SK-N-SH treated with all-trans-retinoic acid at 6 μM for 48 hours (cell line): ENCODE measurements at regions not wholly inside any gene's neighbourhood (a gene's known extent, or its start where the extent isn't known, plus 50 kb on each side); places are given as distances from the start of the nearest gene placed in this dataset.
"Not testable (repeated sequence)": the region's sequence is repeated elsewhere in the genome, so short reads cannot be mapped to it uniquely, and the experiment has no call there.

ENCODE experiments used
- ATAC-seq: fragments of 200-7000 bp; cut with Tn5 transposase; 3 replicates; pipeline ENCODE4 v1.9.1; 2020; ENCODE audit warnings: mild to moderate bottlenecking, moderate library complexity
- ARNTL ChIP-seq: fragments of 450-650 bp; formaldehyde crosslinking; IDR thresholded peaks from 2 replicates; pipeline ENCODE4 v1.5.0; 2020; ENCODE audit warnings: low read depth, mild to moderate bottlenecking, moderate library complexity, borderline replicate concordance
- BACH2 ChIP-seq: fragments of 250-450 bp; sonication (Bioruptor Pico); IDR thresholded peaks from 2 replicates; pipeline ENCODE4 v1.9.0; 2021; ENCODE audit warnings: mild to moderate bottlenecking, borderline replicate concordance
- GLIS3 ChIP-seq: fragments of 250-450 bp; sonication (Bioruptor Pico); IDR thresholded peaks from 2 replicates; pipeline ENCODE4 v1.5.0; 2020; ENCODE audit warnings: mild to moderate bottlenecking, moderate library complexity
- ISL1 ChIP-seq: fragments of 250-450 bp; sonication (Bioruptor Pico); IDR thresholded peaks from 2 replicates; pipeline ENCODE4 v2.1.2; 2022; ENCODE audit warnings: mild to moderate bottlenecking, moderate library complexity
- OSR1 ChIP-seq: fragments of 250-450 bp; sonication (Bioruptor Pico); IDR thresholded peaks from 2 replicates; pipeline ENCODE4 v1.8.0; 2022; ENCODE audit warnings: moderate library complexity, mild to moderate bottlenecking, inconsistent platforms
- PPARA ChIP-seq: fragments of 250-450 bp; sonication (Bioruptor Pico); IDR thresholded peaks from 2 replicates; pipeline ENCODE4 v1.5.0; 2020; ENCODE audit warnings: mild to moderate bottlenecking, borderline replicate concordance
- RARB ChIP-seq: fragments of 250-450 bp; sonication (Bioruptor Pico); IDR thresholded peaks from 2 replicates; pipeline ENCODE4 v1.8.0; 2021; ENCODE audit warnings: mild to moderate bottlenecking, moderate library complexity
- SNAI2 ChIP-seq: fragments of 250-450 bp; sonication (Bioruptor Pico); IDR thresholded peaks from 2 replicates; pipeline ENCODE4 v1.5.0; 2020; ENCODE audit warnings: mild to moderate bottlenecking, moderate library complexity
- TCF4 ChIP-seq: fragments of 250-450 bp; sonication (Bioruptor Pico); IDR thresholded peaks from 2 replicates; pipeline ENCODE4 v1.8.0; 2021; ENCODE audit warnings: mild to moderate bottlenecking, moderate library complexity, borderline replicate concordance
- TOX ChIP-seq: fragments of 250-450 bp; sonication (Bioruptor Pico); IDR thresholded peaks from 2 replicates; pipeline ENCODE4 v1.8.0; 2021; ENCODE audit warnings: mild to moderate bottlenecking, moderate library complexity, borderline replicate concordance
- ZC3H10 ChIP-seq: fragments of 250-450 bp; sonication (Bioruptor Pico); IDR thresholded peaks from 2 replicates; pipeline ENCODE4 v1.5.1; 2021; ENCODE audit warnings: mild to moderate bottlenecking, moderate library complexity
- ZFP3 ChIP-seq: fragments of 250-450 bp; sonication (Bioruptor Pico); IDR thresholded peaks from 2 replicates; pipeline ENCODE4 v1.5.0; 2020; ENCODE audit warnings: mild to moderate bottlenecking, moderate library complexity
- ZFP30 ChIP-seq: fragments of 450-650 bp; formaldehyde crosslinking; IDR thresholded peaks from 2 replicates; pipeline ENCODE4 v1.5.0; 2022; ENCODE audit warnings: mild to moderate bottlenecking, moderate library complexity
- ZNF565 ChIP-seq: fragments of 450-650 bp; formaldehyde crosslinking; conservative IDR thresholded peaks from 2 replicates; pipeline ENCODE4 v1.5.0; 2020; ENCODE audit warnings: low read depth, mild to moderate bottlenecking, moderate library complexity
- ZNF70 ChIP-seq: fragments of 450-650 bp; formaldehyde crosslinking; IDR thresholded peaks from 2 replicates; pipeline ENCODE4 v1.5.0; 2020; ENCODE audit warnings: mild to moderate bottlenecking, moderate library complexity
- TF ChIP-seq, protein P1 (sequence below): fragments of 250-450 bp; sonication (Bioruptor Pico); IDR thresholded peaks from 2 replicates; pipeline ENCODE4 v1.5.1; 2021; ENCODE audit warnings: mild to moderate bottlenecking, moderate library complexity
- TF ChIP-seq, protein P2 (sequence below): fragments of 250-450 bp; sonication (Bioruptor Pico); IDR thresholded peaks from 2 replicates; pipeline ENCODE4 v1.8.0; 2020; ENCODE audit warnings: mild to moderate bottlenecking, moderate library complexity, borderline replicate concordance
- TF ChIP-seq, protein P3 (sequence below): fragments of 250-450 bp; sonication (Bioruptor Pico); IDR thresholded peaks from 2 replicates; pipeline ENCODE4 v1.5.1; 2020; ENCODE audit warnings: low read depth, mild to moderate bottlenecking, moderate library complexity
- TF ChIP-seq, protein P4 (sequence below): fragments of 250-450 bp; sonication (Bioruptor Pico); IDR thresholded peaks from 2 replicates; pipeline ENCODE4 v1.8.0; 2021; ENCODE audit warnings: low read depth, mild to moderate bottlenecking, moderate library complexity, borderline replicate concordance

DNA sequence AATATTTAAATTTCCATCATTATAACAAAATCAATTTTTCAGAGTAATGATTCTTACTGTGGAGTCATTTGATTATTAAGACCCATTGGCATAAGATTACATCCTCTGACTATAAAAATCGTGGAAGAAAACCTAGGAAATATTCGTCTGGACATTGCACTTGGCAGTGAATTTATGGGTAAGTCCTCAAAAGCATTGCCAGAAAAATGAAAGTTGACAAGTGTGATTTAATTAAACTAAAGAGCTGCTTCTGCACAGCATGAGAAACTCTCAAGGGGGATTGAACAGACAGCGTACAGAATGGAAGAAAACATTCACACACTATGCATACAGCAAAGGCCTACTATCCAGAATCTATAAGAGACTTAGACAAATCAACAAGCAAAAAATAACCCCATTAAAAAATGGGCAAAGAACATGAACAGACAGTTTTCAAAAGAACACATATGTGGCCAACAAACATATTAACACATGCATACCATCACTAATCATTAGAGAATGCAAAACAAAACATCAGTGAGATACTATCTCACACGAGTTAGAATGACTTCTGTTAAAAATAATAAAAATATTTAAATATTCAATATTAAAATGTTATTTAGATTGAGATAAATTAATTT, 111.4 kb downstream of the CCDC74A start:
- ATAC-seq = not testable (repeated sequence)
- TF ChIP-seq ZC3H10 (peak; percentile 83), ISL1 (CRISPR knock-in tag) (0 out of 2 replicates have a peak, but pooled peaks have one; percentile 37)
- TF ChIP-seq, all 23 proteins: peak for 2; not testable (repeated sequence) for 21

DNA sequence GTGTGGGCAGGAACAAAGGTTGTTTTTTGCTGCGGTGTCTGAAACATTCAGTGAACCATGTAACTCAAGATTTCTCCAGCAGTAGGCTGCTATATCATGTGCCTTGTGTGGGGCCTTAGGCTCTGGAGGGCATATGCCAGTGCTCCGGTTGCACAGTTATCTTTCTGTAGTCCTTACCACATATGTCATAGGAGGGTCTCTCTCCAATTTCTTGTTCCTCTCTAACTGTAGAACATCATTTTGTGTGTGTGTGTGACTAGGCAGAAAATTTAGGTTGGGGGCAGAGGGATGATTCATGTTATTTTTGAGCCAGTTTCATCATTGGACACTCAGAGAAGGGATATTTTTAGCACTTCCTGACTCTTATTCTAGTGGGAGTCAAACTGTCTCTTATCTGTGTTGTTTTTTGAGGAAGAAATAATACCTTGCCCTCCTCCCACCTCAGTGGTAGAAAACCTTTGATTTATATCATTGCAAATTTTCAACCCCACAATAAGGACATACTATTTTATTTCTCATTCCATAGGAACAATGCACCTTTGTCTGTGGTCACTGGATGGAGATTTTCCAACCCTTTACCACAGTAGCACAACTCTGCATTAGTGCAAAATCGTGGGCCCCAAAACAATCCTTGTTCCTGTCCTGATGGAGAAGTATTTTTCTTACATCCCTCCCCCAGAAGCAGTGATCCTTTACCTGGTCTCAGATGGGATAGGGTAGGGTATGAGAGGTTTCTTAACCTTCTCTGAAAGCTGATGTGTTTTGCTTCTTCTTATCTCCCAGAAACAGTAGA, 113.9 kb downstream of the CCDC74A start:
- no peak for TF ChIP-seq ARNTL (CRISPR knock-in tag)
- no peak for TF ChIP-seq SNAI2
- TF ChIP-seq ZFP3 (CRISPR knock-in tag) = no peak
- no peak for TF ChIP-seq TCF4
- TF ChIP-seq GLIS3 (CRISPR knock-in tag) = no peak
- TF ChIP-seq, protein P1, sequence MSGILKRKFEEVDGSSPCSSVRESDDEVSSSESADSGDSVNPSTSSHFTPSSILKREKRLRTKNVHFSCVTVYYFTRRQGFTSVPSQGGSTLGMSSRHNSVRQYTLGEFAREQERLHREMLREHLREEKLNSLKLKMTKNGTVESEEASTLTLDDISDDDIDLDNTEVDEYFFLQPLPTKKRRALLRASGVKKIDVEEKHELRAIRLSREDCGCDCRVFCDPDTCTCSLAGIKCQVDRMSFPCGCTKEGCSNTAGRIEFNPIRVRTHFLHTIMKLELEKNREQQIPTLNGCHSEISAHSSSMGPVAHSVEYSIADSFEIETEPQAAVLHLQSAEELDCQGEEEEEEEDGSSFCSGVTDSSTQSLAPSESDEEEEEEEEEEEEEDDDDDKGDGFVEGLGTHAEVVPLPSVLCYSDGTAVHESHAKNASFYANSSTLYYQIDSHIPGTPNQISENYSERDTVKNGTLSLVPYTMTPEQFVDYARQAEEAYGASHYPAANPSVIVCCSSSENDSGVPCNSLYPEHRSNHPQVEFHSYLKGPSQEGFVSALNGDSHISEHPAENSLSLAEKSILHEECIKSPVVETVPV (CRISPR knock-in tag) = no peak
- TF ChIP-seq ZNF70 (CRISPR knock-in tag) = no peak
- no peak for TF ChIP-seq ZFP30 (CRISPR knock-in tag)
- TF ChIP-seq OSR1 (CRISPR knock-in tag) = no peak
- no peak for TF ChIP-seq BACH2 (CRISPR knock-in tag)
- TF ChIP-seq ZC3H10 = no peak
- no peak for TF ChIP-seq PPARA (CRISPR knock-in tag)
- TF ChIP-seq ZNF565 (CRISPR knock-in tag) = no peak
- TF ChIP-seq RARB = no peak
- TF ChIP-seq, protein P2, sequence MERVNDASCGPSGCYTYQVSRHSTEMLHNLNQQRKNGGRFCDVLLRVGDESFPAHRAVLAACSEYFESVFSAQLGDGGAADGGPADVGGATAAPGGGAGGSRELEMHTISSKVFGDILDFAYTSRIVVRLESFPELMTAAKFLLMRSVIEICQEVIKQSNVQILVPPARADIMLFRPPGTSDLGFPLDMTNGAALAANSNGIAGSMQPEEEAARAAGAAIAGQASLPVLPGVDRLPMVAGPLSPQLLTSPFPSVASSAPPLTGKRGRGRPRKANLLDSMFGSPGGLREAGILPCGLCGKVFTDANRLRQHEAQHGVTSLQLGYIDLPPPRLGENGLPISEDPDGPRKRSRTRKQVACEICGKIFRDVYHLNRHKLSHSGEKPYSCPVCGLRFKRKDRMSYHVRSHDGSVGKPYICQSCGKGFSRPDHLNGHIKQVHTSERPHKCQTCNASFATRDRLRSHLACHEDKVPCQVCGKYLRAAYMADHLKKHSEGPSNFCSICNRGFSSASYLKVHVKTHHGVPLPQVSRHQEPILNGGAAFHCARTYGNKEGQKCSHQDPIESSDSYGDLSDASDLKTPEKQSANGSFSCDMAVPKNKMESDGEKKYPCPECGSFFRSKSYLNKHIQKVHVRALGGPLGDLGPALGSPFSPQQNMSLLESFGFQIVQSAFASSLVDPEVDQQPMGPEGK = no peak
- TF ChIP-seq, protein P3, sequence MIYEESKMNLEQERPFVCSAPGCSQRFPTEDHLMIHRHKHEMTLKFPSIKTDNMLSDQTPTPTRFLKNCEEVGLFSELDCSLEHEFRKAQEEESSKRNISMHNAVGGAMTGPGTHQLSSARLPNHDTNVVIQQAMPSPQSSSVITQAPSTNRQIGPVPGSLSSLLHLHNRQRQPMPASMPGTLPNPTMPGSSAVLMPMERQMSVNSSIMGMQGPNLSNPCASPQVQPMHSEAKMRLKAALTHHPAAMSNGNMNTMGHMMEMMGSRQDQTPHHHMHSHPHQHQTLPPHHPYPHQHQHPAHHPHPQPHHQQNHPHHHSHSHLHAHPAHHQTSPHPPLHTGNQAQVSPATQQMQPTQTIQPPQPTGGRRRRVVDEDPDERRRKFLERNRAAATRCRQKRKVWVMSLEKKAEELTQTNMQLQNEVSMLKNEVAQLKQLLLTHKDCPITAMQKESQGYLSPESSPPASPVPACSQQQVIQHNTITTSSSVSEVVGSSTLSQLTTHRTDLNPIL (CRISPR knock-in tag) = no peak
- TF ChIP-seq, protein P4, sequence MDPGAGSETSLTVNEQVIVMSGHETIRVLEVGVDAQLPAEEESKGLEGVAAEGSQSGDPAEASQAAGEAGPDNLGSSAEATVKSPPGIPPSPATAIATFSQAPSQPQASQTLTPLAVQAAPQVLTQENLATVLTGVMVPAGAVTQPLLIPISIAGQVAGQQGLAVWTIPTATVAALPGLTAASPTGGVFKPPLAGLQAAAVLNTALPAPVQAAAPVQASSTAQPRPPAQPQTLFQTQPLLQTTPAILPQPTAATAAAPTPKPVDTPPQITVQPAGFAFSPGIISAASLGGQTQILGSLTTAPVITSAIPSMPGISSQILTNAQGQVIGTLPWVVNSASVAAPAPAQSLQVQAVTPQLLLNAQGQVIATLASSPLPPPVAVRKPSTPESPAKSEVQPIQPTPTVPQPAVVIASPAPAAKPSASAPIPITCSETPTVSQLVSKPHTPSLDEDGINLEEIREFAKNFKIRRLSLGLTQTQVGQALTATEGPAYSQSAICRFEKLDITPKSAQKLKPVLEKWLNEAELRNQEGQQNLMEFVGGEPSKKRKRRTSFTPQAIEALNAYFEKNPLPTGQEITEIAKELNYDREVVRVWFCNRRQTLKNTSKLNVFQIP (CRISPR knock-in tag) = no peak
- ATAC-seq = no peak

DNA sequence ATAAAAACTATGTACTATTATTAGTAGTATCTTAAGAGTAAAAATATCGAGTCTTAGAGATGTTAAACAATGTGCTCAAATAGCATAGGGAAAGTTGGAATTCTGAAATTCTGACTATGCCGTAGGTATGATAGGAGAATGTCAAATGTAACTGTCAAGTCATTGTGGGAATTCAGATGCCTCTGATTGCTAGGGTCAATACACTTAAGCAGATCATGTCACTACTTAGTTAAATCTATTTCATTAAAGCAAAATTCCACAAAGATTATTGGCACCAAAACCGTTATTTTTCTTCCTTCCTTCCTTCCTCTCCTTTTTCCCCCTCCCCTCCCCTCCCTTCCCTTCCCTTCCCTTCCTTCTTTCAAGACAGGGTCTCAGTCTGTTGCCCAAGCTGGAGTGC, 115.5 kb downstream of the CCDC74A start:
- not testable (repeated sequence) for ATAC-seq

DNA sequence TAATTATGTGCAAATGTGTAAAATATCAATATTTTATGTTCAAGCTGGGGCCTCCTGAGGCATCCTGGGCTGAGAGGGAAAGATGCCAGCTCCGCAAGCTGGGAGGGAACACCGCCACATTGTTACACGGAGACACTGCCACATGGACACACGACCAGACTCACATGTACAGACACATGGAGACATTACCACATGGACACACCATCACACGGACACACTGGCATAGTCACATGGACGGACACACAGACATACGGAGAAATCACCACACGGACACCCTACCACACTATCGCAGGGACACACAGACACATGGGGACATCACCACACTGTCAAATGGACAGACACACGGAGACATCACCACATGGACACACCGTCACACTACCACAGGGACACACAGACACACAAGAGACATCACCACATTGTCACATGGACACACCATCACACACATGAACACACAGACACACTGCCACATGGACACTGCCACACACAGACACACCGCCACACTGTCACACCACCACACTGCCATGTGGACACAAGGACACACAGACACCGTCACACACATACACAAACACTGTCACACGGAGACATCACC, 117.6 kb downstream of the CCDC74A start:
- TF ChIP-seq ZNF565 (CRISPR knock-in tag) (no peak), GLIS3 (CRISPR knock-in tag) (no peak), ISL1 (CRISPR knock-in tag) (no peak), TOX (no peak), ZFP3 (CRISPR knock-in tag) (no peak), PPARA (CRISPR knock-in tag) (no peak), ZC3H10 (no peak)
- TF ChIP-seq, protein P4 (CRISPR knock-in tag) = no peak
- TF ChIP-seq, protein P1 (CRISPR knock-in tag) = no peak
- TF ChIP-seq, protein P3 (CRISPR knock-in tag) = no peak
- TF ChIP-seq, all 23 proteins: peak for 0
- ATAC-seq = no peak

DNA sequence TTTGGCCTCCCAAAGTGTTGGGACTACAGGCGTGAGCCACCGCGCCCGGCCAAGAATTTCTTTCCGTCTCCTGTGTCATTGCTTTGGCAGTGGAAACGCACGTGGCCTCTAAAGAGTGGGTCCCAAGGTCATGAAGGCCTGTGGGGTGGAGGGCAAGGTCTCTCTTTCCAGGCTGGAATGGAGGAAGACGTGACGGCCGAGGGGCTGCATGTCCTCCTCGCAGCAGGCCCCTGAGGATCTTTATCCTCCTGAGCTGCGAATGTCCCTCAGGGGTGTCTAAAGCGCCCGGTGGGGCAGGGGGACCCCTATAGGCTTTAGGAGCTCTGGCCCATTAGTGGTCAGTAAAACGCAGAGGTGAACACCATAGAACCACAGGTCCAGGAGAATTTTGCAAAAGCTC, 118.5 kb downstream of the CCDC74A start:
- not testable (repeated sequence) for ATAC-seq
